Left colon (tissue), 2 donors: ENCODE measurements at regions not wholly inside any gene's neighbourhood (a gene's known extent, or its start where the extent isn't known, plus 50 kb on each side); places are given as distances from the start of the nearest gene placed in this dataset.

Source experiments
- ATAC-seq: fragments of 200-7000 bp; cut with Tn5 transposase; one replicate; pipeline ENCODE4 v1.9.1; 2020; ENCODE audit warnings: mild to moderate bottlenecking, moderate library complexity
- DNase-seq, 2 donors: peaks; one replicate each; pipeline ENCODE4 v3.0.0-alpha.2; 2020
- intact Hi-C, 2 donors: fragments of 100-400 bp; cut with DNase I in 1 of 2; cut with micrococcal nuclease in 1 of 2; formaldehyde crosslinking; loops; one replicate each; pipeline versions ENCODE4 v1.11.2 to v1.14.0; 2022; cut with DNase I, micrococcal nuclease
- donor health status: DM: no; HTN: no; CAD: no.
- donor health status: DM: yes; HTN: yes; CAD: no.

DNA sequence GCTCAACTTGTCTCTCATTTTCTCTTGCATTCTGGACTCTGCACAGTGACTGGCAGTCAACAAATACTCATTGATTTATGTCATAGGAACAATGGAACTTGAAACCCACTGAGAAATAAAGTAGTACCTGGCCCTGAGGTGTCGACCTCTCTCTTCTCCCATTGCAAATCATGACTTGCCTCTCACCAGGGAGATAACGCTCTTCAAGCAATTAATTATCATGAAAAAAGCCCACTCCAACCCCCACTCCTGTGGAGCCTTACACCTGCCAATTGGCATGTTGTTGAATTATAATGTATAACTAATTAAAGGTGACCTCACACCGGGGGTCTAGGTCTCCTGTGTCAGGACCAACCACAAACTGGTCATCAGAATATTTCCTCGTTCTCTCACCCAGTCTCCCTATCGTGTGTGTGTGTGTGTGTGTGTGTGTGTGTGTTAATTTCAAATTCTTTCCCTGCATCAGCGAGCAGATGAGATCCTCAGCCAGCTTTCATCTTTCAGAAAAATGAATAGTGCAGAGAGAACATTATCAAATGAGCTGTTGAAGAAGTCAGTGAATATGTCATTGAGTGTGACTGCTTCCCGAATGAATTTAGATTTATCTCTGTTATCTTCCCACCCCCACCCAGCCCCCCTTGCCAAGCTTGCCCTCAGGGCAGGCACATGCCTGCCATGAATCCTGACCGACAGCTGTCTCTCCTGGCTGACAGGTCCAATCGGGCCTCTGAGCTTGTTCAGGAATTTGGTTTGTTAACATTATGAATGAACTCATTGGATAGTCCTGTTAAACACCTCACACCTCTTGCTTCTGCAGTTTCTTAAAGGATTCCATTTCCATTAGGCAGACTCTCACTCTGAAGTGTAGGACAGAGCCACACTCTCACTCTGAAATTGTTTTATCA is 357.4 kb downstream of the INSC start:
- ATAC-seq (no peak), DNase-seq (no peak)
- intact Hi-C loops, result no loop called here

- ATAC-seq (no peak), DNase-seq (no peak)
- intact Hi-C loops, result no loop called here
Measured at GRCh38 chr11:15473954-15474837, 359.5 kb downstream of the INSC start.

GRCh38 chr11:15476371-15476917 is 361.7 kb downstream of the INSC start:
- ATAC-seq (no peak), DNase-seq (no peak)
- intact Hi-C loops, result no loop called here

GRCh38 chr11:15481871-15482270 is 367.1 kb downstream of the INSC start:
- no peak for DNase-seq
- intact Hi-C loops, result no loop called here
- peak; percentile 28 for ATAC-seq

GRCh38 chr11:15483205-15483604 is 368.5 kb downstream of the INSC start:
- no peak for ATAC-seq
- intact Hi-C loops, result no loop called here

DNA sequence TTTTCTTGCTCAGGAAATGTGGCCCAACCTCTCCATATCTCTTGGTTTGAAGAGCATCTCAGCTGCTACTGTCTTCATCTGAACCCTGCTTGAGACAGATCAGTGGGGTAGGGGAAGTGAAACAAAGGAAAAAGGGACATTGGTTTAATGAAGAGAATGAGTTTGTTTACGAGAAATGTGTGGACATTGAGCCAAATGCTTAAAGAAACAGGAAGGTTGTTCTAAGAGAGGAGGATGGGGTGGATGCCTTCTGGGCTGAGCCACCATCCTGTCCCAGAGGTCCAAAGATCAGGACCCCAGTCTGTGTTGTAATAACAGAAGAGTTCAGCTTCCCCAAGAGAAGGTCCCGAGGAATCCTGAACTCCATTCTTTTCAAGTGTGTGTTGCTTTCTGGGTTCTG is 369.7 kb downstream of the INSC start:
- intact Hi-C loops, result no loop called here
- DNase-seq, result no peak
- ATAC-seq, result no peak

More at GRCh38 chr11:15483205-15483604, 368.5 kb downstream of the INSC start:
- no peak for DNase-seq

DNA sequence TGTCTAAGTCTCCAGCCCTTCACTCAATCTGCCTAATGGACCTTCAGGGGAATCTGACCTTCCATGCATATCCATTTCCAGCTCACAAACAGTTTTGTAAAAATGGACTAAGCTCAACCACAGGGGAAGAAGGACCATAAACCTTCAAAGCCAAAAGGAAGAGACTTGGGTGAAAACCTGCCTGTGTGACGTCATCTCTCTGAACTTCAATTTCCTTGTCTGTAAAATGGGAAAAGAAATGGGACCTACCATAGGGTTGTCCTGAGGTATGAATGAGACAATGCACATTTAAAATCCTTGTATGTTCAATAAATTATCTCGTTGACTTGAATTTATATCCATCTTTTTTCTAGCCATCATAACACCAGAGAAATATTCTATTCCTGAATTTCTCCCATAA is 370.7 kb downstream of the INSC start:
- DNase-seq (no peak), ATAC-seq (no peak)
- intact Hi-C loops, result no loop called here

DNA sequence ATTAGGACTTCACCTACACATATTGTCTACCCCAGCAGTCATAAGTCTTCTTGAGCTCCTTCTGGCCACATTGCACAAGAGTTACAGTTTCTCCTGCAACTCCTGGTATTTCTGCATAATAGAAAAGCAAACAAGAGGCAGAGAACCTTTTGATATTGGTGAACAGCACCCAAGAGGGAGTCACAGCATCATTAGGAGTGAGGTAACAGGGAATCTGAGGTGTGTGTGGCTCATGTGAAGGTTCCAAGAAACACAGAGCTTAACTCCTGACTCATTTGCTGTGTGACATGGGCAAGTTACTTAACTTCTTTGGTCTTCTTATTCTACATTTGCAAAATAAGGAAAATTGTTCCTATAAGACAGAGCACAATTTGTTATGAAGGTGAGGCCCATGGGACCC is 374.6 kb downstream of the INSC start:
- ATAC-seq, result no peak
- no peak for DNase-seq
- intact Hi-C loops, result no loop called here

DNA sequence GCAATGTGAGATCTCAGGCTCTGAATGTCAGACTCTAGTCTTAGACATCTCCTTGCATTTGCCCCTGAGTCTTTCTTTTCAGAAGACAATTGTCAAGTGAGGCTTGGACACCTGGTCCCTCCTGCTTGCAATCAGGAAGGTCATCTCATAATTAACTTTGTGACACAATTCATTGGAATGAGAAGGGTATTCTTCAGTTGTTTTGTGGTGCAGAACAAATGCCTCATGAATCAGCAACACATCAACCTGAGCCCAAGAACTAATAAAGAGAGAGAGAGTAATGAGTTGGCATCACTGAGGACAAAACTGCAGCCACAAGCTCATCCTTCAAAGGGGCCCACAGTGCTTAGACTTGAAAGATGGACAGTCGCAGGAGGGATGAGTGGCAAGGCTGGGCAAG is 375.8 kb downstream of the INSC start:
- DNase-seq (no peak), ATAC-seq (no peak)
- intact Hi-C loops, result no loop called here

DNA sequence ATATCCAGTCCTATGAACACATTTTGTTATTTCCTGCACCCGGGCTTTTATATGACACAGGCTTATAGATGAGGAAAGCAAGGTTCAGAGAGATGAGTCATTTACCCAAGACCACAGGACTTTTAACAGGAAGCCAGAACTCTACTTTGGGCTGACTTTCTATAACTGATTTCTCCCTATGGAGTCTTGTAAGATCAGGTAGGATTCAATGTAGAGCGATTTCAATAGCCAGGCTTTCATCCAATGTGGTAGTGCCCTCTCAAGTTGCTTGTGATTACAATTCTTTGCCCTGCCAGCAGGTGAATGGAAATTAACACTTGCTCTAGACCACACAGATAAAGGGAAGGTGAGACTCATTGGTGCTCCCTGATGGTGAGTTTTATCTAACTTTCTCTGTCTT is 378.3 kb downstream of the INSC start:
- peak; percentile 28 for ATAC-seq
- intact Hi-C loops, result no loop called here
- DNase-seq, result no peak

DNA sequence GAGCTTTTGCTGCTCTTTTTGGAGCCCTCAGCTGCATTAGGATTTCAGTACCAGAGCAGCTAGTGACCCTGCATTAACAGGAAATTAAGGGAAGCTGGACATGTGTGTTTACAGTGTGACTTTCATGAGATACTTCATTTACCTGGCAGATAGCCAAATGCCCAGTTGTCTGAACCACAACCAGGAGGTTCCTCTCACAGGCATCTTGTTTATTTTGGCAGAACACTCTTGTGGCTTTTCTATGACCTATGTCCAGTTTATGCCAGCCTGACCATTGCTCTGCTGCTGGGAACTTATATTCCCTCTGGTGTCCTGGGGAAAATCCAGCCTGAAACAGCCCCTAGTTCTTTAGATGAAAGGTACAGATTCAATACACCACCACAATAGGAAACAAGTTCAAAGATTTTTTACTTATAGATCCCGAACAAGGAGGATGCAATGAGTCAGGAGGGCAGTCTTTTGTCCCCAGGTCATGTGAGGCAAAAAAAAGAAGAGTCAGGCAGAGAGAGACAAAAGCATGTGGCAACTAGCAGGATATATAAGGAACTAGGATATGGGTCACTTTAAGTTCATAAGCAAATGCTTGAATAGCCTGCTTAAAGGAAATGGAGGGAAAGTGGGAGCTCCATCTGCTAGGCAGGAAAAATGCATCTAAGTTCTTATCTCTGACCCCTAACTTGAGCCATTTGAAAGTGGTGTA is 379.3 kb downstream of the INSC start:
- ATAC-seq, result peak; percentile 29

GRCh38 chr11:15494740-15495139 is 380.0 kb downstream of the INSC start:
- intact Hi-C loops, result no loop called here
- ATAC-seq, result peak; percentile 33

More for the DNA sequence above, 379.3 kb downstream of the INSC start:
- no peak for DNase-seq
- intact Hi-C loops, result no loop called here

GRCh38 chr11:15495462-15495861 is 380.7 kb downstream of the INSC start:
- no peak for ATAC-seq
- intact Hi-C loops, result no loop called here
- DNase-seq, result no peak

More at GRCh38 chr11:15494740-15495139, 380.0 kb downstream of the INSC start:
- DNase-seq, result no peak

- peak; percentile 10 to 39 for DNase-seq
- peak; percentile 70 for ATAC-seq
- intact Hi-C loops, result no loop called here
Measured at GRCh38 chr11:15497366-15497765, 382.6 kb downstream of the INSC start.

DNA sequence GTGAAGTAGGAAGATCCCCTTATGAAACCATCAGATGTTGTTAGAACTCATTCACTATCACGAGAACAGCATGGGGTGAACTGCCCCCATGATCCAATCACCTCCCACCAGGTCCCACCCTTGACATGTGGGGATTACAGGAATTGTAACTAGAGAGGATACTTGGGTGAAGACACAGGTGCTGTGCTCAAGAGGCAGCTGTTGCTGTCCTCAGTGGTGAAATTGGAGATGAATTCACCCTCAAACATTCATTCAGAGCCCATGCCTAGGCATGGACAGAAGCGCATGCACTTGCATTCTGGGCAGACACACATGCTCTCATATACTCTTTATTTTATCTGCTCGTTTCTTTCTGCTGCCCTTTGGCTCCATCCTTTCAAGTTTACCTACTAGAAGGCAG is 385.0 kb downstream of the INSC start:
- intact Hi-C loops, result no loop called here
- DNase-seq, result no peak
- no peak for ATAC-seq

- intact Hi-C loops, result no loop called here
- DNase-seq (no peak), ATAC-seq (no peak)
Measured at GRCh38 chr11:15500643-15501042, 385.9 kb downstream of the INSC start.

DNA sequence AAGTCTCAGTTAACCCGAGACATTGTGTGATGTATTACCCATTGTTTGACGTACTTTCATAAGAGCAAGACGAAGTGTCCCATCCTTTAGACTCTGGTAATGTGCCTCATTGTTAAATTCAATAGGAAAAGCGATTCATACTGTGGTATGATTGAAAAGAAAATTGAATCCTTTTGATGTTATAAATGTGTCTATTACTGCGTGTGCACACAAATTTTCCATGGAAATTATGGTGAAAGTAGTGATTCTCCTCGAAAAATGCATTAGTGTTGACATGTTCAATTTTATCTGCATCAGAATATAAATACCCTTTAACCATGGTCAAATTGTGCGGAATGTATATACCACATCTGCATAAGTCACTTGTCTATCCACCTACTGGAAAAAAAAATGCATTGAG is 386.8 kb downstream of the INSC start:
- ATAC-seq (no peak), DNase-seq (no peak)
- intact Hi-C loops, result no loop called here

- intact Hi-C loops, result no loop called here
- ATAC-seq, result no peak
- DNase-seq, result no peak
Measured at GRCh38 chr11:15505155-15505554, 390.4 kb downstream of the INSC start.

GRCh38 chr11:15507592-15507991 is 392.9 kb downstream of the INSC start:
- intact Hi-C loops, result no loop called here
- ATAC-seq (peak; percentile 99), DNase-seq (peak; percentile 23 to 70)
